WTC11 (cell line): ENCODE measurements at regions not wholly inside any gene's neighbourhood (a gene's known extent, or its start where the extent isn't known, plus 50 kb on each side); places are given as distances from the start of the nearest gene placed in this dataset.

Experiments used
- ESRRA ChIP-seq: sonication (generic); formaldehyde crosslinking; IDR thresholded peaks from 2 replicates; pipeline ENCODE4 v1.8.1; 2022; ENCODE audit warnings: mild to moderate bottlenecking, missing genetic modification reagents, borderline replicate concordance
- ETV6 ChIP-seq: sonication (generic); formaldehyde crosslinking; IDR thresholded peaks from 2 replicates; pipeline ENCODE4 v1.8.1; 2022; ENCODE audit warnings: mild to moderate bottlenecking, missing genetic modification reagents
- FOXK1 ChIP-seq: sonication (generic); formaldehyde crosslinking; IDR thresholded peaks from 2 replicates; pipeline ENCODE4 v1.8.0; 2022; ENCODE audit warnings: mild to moderate bottlenecking, moderate library complexity, missing genetic modification reagents
- TF ChIP-seq, protein P1 (sequence below): sonication (generic); formaldehyde crosslinking; IDR thresholded peaks from 2 replicates; pipeline ENCODE4 v1.8.0; 2022; ENCODE audit warnings: mild to moderate bottlenecking, missing genetic modification reagents
- TF ChIP-seq, protein P2 (sequence below): fragments of 200-600 bp; IDR thresholded peaks from 2 replicates; pipeline ENCODE4 v1.8.0; 2022; ENCODE audit warnings: antibody characterized with exemption
- TF ChIP-seq, protein P3 (sequence below): sonication (generic); formaldehyde crosslinking; IDR thresholded peaks from 2 replicates; pipeline ENCODE4 v1.8.1; 2022; ENCODE audit warnings: low read depth, mild to moderate bottlenecking, moderate library complexity, missing genetic modification reagents, borderline replicate concordance
- TF ChIP-seq, protein P4 (sequence below): sonication (generic); formaldehyde crosslinking; IDR thresholded peaks from 2 replicates; pipeline ENCODE4 v1.8.1; 2023; ENCODE audit warnings: mild to moderate bottlenecking, missing genetic modification reagents

DNA sequence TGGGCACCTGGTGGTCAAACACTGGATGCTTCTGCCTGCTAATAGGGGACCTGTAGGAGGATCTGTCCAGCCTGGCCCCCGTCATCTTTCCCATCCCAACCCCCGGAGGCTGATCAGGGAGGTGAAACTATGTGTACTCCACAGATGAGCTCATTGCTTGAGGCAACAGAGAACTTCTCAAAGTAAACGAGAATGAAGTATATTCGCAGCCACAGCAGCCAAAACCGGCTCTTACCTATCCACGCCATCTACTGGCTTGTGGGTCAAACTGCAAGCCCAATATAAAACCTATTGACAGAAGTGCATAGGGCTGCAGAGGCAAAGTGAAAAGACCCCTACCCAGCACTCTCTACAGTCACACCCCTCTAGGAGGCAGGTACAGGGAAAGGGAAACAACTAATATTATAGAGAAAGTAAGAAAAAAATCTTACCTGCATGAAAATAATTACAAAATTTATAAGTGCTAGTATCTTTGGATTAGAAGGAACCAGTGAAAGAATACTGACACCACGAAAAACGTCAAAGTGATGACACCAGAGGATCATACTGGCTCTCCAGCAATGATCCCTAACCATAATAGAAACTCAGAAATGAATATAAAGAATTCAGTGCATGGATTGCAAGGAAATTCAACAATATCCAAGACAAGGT, 973.5 kb downstream of the ANKRD7 start:
- TF ChIP-seq, protein P1, sequence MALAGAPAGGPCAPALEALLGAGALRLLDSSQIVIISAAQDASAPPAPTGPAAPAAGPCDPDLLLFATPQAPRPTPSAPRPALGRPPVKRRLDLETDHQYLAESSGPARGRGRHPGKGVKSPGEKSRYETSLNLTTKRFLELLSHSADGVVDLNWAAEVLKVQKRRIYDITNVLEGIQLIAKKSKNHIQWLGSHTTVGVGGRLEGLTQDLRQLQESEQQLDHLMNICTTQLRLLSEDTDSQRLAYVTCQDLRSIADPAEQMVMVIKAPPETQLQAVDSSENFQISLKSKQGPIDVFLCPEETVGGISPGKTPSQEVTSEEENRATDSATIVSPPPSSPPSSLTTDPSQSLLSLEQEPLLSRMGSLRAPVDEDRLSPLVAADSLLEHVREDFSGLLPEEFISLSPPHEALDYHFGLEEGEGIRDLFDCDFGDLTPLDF (CRISPR knock-in tag) = no peak
- TF ChIP-seq, protein P2, sequence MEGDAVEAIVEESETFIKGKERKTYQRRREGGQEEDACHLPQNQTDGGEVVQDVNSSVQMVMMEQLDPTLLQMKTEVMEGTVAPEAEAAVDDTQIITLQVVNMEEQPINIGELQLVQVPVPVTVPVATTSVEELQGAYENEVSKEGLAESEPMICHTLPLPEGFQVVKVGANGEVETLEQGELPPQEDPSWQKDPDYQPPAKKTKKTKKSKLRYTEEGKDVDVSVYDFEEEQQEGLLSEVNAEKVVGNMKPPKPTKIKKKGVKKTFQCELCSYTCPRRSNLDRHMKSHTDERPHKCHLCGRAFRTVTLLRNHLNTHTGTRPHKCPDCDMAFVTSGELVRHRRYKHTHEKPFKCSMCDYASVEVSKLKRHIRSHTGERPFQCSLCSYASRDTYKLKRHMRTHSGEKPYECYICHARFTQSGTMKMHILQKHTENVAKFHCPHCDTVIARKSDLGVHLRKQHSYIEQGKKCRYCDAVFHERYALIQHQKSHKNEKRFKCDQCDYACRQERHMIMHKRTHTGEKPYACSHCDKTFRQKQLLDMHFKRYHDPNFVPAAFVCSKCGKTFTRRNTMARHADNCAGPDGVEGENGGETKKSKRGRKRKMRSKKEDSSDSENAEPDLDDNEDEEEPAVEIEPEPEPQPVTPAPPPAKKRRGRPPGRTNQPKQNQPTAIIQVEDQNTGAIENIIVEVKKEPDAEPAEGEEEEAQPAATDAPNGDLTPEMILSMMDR = peak; percentile 66; the same call in 1 of the 2 replicates
- TF ChIP-seq ETV6 (CRISPR knock-in tag) = no peak
- TF ChIP-seq FOXK1 = no peak
- TF ChIP-seq, protein P3, sequence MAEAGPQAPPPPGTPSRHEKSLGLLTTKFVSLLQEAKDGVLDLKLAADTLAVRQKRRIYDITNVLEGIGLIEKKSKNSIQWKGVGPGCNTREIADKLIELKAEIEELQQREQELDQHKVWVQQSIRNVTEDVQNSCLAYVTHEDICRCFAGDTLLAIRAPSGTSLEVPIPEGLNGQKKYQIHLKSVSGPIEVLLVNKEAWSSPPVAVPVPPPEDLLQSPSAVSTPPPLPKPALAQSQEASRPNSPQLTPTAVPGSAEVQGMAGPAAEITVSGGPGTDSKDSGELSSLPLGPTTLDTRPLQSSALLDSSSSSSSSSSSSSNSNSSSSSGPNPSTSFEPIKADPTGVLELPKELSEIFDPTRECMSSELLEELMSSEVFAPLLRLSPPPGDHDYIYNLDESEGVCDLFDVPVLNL = no peak
- TF ChIP-seq, protein P4, sequence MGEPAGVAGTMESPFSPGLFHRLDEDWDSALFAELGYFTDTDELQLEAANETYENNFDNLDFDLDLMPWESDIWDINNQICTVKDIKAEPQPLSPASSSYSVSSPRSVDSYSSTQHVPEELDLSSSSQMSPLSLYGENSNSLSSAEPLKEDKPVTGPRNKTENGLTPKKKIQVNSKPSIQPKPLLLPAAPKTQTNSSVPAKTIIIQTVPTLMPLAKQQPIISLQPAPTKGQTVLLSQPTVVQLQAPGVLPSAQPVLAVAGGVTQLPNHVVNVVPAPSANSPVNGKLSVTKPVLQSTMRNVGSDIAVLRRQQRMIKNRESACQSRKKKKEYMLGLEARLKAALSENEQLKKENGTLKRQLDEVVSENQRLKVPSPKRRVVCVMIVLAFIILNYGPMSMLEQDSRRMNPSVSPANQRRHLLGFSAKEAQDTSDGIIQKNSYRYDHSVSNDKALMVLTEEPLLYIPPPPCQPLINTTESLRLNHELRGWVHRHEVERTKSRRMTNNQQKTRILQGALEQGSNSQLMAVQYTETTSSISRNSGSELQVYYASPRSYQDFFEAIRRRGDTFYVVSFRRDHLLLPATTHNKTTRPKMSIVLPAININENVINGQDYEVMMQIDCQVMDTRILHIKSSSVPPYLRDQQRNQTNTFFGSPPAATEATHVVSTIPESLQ (CRISPR knock-in tag) = no peak
- TF ChIP-seq ESRRA (CRISPR knock-in tag) = no peak
